Choroid plexus epithelial cell (primary cell): ENCODE measurements at regions not wholly inside any gene's neighbourhood (a gene's known extent, or its start where the extent isn't known, plus 50 kb on each side); places are given as distances from the start of the nearest gene placed in this dataset.

Experiments used
- DNase-seq: peaks from one replicate; pipeline ENCODE4 v3.0.0-alpha.2; 2010; ENCODE audit warnings: low read depth
- H3K4me3 ChIP-seq: 2 replicates; pipeline ENCODE4 v1.5.1; 2011; ENCODE audit warnings: low read depth, mild to moderate bottlenecking, control low read depth, low read length, moderate library complexity
- CTCF ChIP-seq: conservative IDR thresholded peaks from 2 replicates; pipeline ENCODE4 v1.5.1; 2011; ENCODE audit warnings: low read depth, mild to moderate bottlenecking, control low read depth, inconsistent platforms, low read length, moderate library complexity

GRCh38 chr11:119909495-119909894 lies 180.5 kb upstream of the NECTIN1 start:
- no peak overlapping the region for H3K4me3 ChIP-seq
- DNase-seq: no peak
- no peak for TF ChIP-seq CTCF

- no peak for TF ChIP-seq CTCF
- no peak for DNase-seq
- H3K4me3 ChIP-seq: no peak overlapping the region
Observed at GRCh38 chr11:119909077-119909476, 180.1 kb upstream of the NECTIN1 start.

GRCh38 chr11:119908573-119908904 lies 179.5 kb upstream of the NECTIN1 start:
- H3K4me3 ChIP-seq: no peak overlapping the region
- TF ChIP-seq CTCF: no peak
- DNase-seq: no peak

GRCh38 chr11:119907878-119908572 lies 179.0 kb upstream of the NECTIN1 start:
- DNase-seq: no peak
- no peak for TF ChIP-seq CTCF
- no peak overlapping the region for H3K4me3 ChIP-seq

- TF ChIP-seq CTCF: no peak
- no peak overlapping the region for H3K4me3 ChIP-seq
- no peak for DNase-seq
Observed at GRCh38 chr11:119907122-119907851, 178.3 kb upstream of the NECTIN1 start.

GRCh38 chr11:119906376-119906775 lies 177.4 kb upstream of the NECTIN1 start:
- no peak for TF ChIP-seq CTCF

GRCh38 chr11:119905162-119905561 lies 176.2 kb upstream of the NECTIN1 start:
- no peak overlapping the region for H3K4me3 ChIP-seq
- DNase-seq: no peak
- TF ChIP-seq CTCF: no peak

More at GRCh38 chr11:119906376-119906775, 177.4 kb upstream of the NECTIN1 start:
- no peak overlapping the region for H3K4me3 ChIP-seq
- no peak for DNase-seq
